HG02623 (cell line): ENCODE measurements at regions not wholly inside any gene's neighbourhood (a gene's known extent, or its start where the extent isn't known, plus 50 kb on each side); places are given as distances from the start of the nearest gene placed in this dataset.

ENCODE experiments used
- ATAC-seq: cut with Tn5 transposase; IDR thresholded peaks from one replicate; pipeline ENCODE4 v1.9.1; 2021; ENCODE audit warnings: moderate library complexity; ENCODE audit not compliant: unreplicated experiment

DNA sequence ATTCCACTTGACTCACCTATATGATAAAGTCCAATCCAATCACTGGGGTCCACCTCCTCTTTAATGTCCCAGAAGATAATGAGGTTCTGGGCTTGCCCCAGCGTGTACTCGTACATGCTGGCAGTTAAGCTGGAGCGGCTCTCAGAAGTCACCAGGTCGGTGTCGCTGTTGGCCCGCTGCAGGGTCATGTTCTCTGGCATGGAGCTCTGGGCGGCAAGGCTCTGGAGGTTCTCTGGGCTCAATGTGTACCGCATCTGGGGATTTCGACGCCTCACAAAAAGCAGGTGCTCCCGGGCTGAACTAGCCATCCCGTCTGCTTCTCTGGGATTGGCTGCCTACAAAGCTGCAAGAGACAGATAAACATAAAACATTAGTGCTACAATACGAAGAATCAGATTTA lies 206.4 kb upstream of the CCDC150 start:
- ATAC-seq, result no peak

DNA sequence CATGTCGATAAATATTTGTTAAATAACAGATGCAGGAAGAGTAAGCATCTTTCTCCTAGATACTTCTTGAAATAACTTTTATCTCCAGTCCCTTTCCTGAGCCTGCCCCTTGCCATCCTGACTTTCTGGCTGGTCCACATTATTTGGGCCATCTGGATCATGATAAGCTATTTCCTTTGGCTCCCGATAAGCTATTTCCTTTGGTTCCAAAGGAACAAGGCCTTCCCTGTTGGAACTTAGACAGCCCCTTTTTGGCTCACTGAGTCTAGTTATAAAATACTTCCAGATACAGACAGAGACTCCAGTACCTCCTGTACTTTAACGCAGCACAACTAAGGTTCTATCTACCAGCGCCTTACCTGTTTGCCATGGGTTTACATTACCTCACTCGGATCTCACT lies 205.3 kb upstream of the CCDC150 start:
- ATAC-seq, result no peak

DNA sequence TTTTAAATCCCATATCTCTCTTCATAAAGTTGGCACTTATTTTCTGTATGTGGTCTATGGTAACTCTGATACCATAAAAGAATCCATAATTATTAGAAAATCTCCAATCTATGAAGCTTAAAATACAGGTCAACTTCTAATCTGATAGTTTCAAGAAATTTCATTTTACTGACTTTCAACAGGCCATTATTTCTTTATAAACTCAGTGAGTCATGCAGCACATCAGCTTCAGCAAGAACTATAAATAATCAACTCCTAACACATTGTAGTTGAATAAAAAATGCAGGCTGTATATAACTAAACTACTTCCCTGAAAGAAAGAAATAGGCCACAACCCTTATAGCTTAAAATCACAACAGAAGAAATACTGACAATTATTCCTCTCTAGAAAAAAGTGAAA lies 204.3 kb upstream of the CCDC150 start:
- no peak for ATAC-seq

DNA sequence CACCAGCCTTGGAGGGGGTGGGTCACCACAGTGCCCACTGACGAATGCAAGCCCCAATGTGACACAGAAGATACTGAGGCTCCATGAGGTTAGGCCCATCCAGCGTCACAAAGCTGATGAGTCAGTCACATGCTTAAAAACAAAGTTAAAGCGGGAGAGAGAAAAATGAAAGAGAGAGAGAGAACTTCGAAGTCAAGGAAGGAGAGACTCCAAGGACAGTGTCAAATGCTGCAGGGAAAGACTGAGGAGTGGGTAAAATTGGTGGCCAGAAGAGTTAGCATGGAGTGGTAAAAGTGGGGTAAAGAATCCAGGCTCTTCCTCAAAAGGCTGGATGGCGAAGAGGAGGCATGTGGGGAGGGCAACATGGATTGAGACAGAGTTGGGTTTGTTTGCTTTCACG lies 201.9 kb upstream of the CCDC150 start:
- ATAC-seq, result no peak

DNA sequence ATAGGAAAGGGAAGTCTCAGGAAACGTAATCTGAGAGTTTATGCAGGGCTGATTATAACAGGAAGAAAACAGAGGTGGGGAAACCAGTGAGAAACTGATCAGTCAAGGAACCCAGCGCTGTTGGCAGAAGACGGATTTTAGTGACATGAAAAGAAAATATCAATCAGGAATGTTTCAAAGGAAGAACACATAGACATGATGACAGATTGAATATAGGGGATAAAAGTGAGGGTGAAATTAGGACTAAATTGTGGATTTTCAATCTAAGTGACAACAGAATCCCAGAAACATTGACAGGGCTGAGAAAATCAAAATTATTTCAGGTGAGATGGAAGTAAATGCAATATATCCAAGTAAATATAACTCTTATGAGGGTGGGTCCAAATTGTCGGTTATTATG lies 199.8 kb upstream of the CCDC150 start:
- ATAC-seq, result no peak

DNA sequence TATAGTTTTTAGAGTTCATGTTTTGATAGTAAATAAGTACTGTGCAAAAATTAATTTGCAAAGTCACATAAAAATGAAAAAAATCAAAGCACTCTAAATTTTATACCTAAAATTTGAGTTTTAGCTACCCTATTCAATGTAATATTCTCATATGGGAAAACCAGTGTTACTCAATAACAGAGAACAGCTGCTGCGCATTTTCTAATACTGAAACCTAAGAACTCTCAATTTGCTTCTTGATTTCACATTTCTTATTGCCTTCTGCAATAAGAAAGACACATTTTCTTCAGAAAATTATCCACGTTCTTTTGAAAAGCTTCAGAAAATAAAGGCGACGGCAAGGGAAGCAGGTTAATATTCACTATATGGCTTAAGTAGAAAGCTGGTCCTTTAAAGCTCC lies 199.1 kb upstream of the CCDC150 start:
- ATAC-seq, result no peak

DNA sequence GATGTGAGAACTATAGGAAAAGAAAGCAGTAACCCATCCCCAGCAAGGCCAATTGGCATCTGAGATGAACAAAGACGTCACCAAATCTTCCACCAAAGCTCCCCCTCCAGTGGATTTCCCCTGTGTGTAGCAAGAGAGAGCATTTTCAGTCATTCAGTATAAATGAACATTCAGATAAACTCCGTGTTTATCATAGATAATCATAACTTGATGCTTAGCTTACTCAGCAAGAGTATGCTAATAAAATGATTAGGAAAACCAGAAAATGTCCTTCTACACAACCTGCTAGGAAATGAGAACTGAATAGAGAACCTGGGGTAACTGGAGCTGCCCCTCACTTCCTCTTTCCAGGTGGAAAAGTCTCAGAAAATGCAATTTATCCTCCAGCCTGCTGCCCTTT lies 198.0 kb upstream of the CCDC150 start:
- ATAC-seq, result no peak

DNA sequence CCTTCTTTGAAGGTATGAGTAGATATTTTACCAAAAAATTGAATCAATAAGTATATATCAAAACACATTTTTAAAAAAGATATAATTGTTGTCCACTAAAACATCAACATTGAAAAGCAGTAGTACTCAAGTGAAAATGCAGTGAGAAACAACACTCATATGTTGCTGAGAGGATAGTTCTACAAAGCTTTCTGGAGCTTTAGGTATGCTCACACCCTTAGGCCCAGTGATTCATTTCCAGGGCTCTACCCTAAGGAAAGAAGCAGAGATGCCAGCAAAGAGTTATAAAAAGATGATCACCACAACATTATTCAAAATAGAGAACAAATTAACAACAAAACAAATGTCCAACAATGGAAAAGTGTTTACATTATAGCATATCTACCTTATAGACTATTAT lies 197.3 kb upstream of the CCDC150 start:
- ATAC-seq, result no peak

DNA sequence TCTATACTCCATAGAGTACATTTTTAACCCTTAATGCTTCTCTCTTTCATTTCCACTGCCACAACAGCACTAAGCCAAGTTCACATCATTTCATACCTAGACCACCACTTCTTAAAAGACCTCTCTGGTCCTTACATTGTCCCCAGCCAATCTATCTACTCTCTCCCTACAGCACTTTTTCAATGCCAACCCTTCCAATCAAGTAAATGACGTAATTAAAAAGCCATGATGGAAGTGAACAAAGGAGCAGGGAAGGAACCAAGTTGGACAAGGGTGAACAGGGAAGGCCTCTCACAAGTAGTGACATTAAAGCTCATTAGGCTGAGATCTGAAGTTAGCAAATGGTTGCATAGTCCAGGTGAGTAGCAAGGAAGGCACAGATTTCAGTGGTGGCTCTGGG lies 195.1 kb upstream of the CCDC150 start:
- no peak for ATAC-seq

DNA sequence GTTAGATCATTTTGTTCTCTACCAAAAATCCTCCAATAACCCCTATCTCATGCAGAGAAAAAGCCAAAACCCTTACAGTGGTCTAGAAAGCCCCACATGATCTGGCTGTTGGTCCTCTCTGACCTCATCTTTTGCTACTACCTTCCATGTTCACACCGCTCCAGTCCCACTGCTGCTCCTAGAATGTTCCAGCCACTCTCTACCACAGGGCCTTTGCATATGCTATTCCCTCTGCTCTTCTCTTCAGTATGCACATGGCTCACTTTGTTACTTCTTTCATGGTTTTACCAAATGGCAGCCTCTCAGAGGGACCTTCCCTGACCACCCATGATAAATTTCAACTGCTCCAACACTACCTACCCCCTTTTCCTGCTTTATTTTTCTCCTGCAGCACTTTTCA lies 193.5 kb upstream of the CCDC150 start:
- no peak for ATAC-seq

DNA sequence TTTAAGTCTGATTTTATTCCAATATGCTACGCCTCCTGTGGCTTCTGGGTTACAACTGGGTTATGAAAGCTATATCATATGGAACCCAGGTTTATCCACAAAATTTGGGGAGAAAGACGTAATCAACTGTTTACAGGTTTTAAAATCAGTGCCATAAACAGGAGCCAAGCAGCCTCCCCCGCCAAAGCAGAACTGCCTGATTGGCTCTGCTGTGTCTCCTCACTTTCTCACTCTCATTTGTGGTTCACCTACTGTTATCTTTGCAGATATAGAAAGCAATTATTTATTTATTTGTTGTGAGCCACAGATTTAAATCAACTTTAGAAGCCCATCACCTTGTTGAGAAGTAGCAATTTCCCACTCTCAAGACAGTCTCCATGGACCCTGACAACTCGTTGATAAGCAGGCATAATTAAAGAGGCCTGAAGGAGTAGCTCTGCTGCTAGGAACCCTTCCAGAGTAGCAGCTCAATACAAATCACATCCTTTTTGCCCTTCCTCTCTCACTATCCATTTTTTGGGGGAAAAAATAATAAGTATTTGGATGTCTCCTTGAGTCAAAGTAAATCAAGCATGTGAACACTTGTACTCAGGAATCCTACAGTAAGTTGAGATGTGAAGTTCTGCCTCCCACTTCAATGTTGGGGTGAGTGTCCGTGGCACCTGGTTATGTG lies 191.0 kb upstream of the CCDC150 start:
- ATAC-seq, result no peak

DNA sequence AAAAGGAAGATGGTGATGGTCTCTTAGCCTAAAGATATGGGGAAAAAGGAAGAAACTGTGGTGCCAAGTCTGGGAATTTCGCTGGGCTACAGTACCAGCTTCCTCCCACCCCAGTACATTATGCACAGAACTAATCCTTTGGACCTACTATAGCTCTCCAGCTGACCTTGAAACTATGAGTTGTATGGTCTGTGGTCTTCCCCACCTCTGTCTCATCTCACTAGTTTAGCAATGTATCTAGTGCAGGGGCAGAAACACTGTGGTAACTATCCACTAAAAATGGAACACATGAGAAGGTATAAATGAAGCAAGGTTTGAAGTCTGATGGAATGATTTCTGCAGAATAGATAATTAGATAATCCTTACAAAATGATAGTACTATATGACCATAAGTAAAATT lies 190.4 kb upstream of the CCDC150 start:
- ATAC-seq, result no peak

DNA sequence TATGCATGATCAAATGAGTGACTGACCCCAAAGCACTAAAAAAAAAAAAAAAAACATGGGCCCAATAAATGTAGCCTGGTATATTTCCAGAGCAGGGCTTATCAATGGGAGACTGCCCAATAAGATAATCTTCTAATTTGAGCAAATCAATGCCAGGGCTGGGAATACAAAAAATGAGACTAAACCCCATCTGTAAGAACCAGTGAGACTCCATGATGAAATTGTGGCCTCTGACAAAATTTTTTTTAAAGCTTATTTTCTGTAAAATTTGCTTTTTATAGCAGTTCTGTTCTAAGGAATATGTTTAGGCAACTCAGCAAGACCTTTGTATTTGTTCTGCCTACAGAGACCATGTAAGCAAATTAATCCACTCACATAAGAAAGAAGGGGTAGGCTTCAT lies 186.8 kb upstream of the CCDC150 start:
- ATAC-seq, result no peak

DNA sequence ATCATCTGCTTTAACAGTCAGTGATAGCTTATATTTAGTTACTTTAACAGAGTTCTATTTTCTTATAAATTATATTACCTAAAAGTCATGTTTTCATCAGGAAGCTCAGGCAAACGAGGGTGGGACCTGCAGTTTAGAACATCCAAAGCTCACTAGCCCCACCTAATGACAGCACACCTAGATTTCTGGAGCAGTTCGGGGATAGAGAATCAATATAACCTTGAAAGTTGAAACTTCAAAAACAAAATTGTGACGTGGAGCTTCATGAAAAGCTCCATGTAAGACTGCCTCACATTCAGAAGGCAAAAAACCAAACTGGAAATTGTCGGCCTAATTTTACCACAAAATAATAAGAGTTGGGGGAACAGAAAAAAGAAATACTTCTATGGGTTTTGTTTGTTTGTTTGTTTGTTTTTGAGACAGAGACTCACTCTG lies 185.9 kb upstream of the CCDC150 start:
- peak; percentile 51 for ATAC-seq

DNA sequence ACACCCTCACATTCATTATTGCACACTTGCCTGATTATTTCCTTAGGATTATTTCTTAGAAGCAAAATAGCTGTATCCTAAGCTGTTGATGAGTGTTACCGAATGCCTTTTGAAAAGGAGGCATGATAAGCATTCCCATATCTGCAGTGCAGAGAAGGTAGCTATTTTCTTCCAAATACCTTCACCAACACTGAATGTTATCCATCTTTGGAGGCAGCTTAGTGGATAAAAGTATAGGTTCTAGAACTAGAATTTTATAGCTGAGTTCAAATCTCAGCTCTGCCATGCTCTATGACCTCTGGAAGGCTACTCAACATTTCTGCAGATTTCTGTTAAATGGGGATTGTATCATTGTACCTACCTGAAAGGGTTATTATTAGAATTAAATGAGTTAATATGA lies 185.0 kb upstream of the CCDC150 start:
- no peak for ATAC-seq

DNA sequence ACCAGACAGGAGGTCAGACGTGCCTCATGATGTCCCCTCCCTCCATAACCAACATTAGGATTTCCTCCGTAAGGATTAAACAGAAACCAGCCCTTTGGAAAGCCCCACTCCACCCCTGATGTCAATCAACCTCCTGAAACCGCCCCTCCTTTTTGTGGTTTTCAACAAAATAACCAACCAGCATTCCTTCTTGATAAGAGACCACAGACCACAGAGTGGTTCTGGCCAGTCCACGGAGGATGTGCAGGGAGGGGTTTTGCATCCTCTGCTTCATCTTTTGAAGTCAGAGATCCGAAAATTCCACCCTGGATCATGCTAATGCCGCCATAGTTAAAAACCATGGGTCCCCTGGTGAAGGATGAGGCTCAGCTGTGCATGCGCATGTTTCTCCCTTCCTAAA lies 180.0 kb upstream of the CCDC150 start:
- no peak for ATAC-seq

DNA sequence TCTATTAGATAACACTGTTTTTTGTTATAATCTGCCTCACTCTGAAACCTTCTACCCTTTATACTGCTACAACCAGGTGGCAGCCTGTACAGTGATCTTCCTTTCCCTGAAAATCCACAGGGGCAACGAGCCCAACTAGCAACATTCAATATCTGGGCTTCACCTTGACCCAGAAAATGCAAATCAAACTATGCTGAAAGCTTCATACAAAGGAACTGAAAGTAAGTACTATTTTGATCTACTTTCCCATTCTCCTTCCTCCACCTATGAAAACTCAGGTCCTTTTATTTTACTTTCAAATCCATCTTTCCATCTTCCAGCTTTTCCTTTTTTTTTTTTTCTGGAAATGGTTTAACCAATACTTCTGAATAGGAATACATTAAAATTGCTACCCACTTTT lies 175.8 kb upstream of the CCDC150 start:
- no peak for ATAC-seq

DNA sequence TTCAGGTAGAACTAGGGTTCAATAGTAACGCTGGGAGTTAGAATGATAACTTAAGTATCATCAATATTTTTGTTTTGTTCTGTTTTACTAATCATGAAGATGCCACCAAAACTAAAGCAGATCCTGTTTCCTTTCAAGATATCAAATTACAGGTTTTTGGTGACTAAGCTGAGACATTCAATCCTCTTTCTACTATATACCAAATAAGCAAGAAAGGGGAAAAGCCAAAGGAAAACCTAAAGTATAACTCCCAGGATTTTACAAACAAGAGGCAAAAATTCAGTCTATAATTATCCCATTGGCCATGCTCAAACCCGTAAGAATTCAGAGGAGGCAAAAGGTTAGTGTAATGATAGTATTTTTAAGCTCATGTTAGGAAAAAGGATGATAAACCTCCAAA lies 175.2 kb upstream of the CCDC150 start:
- ATAC-seq, result no peak

DNA sequence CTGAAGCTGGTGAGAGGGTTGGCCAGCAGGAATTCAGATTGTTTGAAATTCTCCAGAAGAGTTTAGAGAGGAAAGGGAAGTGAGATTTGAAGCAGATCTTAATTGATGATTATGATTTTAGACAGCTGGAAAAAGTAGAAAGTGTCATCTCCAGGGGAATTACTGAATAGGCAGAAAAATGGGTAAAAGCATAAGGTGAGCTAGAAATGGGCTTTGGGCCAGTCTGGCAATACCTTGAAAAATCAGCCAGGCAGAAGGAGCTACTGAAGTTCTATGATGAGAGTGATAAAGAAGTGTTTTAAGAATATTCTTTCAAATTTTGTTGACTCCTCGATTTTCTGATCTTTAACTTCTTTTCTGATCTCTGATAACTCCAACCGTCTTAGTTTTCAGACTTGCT lies 172.9 kb upstream of the CCDC150 start:
- no peak for ATAC-seq

DNA sequence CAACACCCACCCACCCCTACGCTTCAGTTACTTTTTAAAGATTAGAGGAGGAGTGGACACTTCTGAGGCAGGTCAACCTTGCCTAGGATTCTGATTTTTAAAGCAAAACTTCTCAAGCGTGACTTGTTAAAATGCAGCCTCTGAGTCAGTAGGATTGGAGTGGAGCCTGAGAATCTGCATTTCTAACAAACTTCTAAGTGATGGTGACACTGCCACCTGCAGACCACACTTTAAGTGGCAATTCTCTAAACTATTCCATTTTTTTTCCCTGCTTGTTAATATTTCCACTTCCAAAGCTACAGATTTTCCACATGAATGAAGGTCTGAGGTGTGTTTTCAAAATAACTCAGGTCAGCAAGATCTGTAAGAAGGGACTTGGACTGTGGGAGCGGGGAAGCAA lies 171.1 kb upstream of the CCDC150 start:
- ATAC-seq, result no peak

DNA sequence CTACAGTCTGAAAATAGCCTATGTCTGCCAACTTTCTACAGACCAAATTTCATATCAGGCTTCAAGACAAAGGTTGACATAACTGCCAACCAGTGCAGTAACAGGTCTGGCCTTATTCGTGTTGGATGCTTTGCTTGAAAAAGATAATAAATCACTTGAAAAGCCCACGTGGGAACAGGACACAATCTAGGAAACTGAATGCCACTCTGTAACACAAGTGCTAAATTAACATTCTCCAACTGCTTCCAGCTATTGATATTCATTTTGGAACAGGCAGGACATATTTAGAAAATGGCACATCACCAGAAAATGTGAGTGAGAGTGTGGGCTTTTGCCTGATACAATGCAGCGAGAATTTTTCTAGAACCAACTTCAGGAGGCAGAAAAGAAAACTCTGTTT lies 165.9 kb upstream of the CCDC150 start:
- no peak for ATAC-seq

DNA sequence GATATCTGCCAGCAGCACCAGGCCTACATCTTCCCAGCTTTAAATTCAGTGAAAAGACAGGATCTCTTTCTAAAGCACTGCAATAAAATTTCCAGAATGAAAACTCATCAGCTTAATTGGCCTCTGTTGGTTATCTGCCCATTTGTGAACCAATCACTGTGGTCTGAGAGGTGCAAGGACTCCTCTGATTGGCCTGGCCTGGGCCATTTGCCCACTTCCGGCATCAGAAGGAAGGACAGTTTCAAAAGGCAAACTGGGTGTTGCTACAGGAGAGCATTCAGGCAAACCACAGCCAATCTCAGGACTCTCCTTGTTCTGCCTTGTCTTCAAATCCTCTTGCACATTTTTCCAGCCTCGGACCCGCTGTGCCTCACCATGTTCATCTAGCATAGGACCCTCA lies 163.9 kb upstream of the CCDC150 start:
- ATAC-seq, result no peak

DNA sequence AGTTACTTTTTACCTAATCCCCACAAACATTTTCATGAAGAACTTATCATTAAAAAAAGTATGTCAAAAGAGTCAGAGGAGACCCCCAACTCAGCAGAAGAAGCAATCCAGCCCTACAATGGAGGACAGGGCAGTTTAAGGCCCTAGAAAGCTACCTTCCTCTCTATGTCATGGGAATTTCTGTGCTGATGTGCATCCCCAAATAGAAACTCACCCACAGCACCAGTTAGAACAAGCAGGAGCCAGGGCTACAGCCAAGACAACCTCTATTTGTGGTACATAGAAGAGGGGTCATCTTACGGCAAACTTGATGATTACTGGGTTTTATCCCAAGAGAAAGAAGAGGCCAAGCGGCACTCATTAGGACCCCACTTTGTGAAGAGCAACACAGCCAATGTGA lies 160.9 kb upstream of the CCDC150 start:
- ATAC-seq, result no peak

DNA sequence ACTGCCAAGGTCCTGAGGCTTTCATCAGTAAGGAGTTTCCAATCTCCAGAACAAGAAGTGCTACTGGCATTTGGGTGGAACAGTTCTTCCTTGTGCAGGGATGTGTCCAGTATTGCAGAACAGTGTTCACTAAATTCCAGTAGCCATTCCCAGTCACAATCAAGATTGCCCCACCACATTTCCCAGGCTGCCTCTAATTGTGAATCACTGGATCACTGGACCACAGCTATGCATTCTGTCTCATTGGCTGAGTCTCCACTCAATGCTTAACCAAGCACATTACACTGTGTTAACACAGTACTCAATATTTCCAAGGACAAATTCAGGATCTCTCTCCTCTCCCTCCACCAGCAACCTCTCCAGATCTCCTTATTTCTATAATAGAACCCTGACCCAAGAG lies 160.2 kb upstream of the CCDC150 start:
- ATAC-seq, result no peak
